Neural cell (in vitro differentiated cells): ENCODE measurements at regions not wholly inside any gene's neighbourhood (a gene's known extent, or its start where the extent isn't known, plus 50 kb on each side); places are given as distances from the start of the nearest gene placed in this dataset.
"Not testable (repeated sequence)": the region's sequence is repeated elsewhere in the genome, so short reads cannot be mapped to it uniquely, and the experiment has no call there.

Experiments used
- H2AFZ ChIP-seq: fragments of 200-600, 300-800 bp; sonication (generic), shearing (Covaris generic); 2 replicates; pipeline ENCODE4 v1.6.0; 2014; ENCODE audit warnings: low read depth, mild to moderate bottlenecking, antibody characterized with exemption, low read length, moderate library complexity
- H3F3A ChIP-seq: fragments of 200-600 bp; shearing (Covaris generic); 2 replicates; pipeline ENCODE4 v1.6.1; 2016; ENCODE audit warnings: mild to moderate bottlenecking, moderate library complexity, mixed read lengths, antibody characterized with exemption, low read length; ENCODE audit not compliant: insufficient read depth, poor library complexity, severe bottlenecking
- H3K27ac ChIP-seq: fragments of 200-600, 300-800 bp; sonication (generic), shearing (Covaris generic); 2 replicates; pipeline ENCODE4 v1.5.1; 2014; ENCODE audit warnings: mild to moderate bottlenecking, low read length, moderate library complexity
- H3K27me3 ChIP-seq: fragments of 300-800, 200-600 bp; sonication (generic), shearing (Covaris generic); 2 replicates; pipeline ENCODE4 v1.6.0; 2014; ENCODE audit warnings: mild to moderate bottlenecking, low read depth, low read length, moderate library complexity; ENCODE audit not compliant: insufficient read depth
- H3K36me3 ChIP-seq: fragments of 300-800, 200-600 bp; sonication (generic), shearing (Covaris generic); 2 replicates; pipeline ENCODE4 v1.5.1; 2014; ENCODE audit warnings: mild to moderate bottlenecking, antibody characterized with exemption, low read length, moderate library complexity; ENCODE audit not compliant: insufficient read depth
- H3K4me2 ChIP-seq: fragments of 300-800, 200-600 bp; sonication (generic), shearing (Covaris generic); 2 replicates; pipeline ENCODE4 v1.6.0; 2014; ENCODE audit warnings: mild to moderate bottlenecking, low read length
- H3K4me3 ChIP-seq: fragments of 300-800, 200-600 bp; sonication (generic), shearing (Covaris generic); 2 replicates; pipeline ENCODE4 v1.5.1; 2014; ENCODE audit warnings: mild to moderate bottlenecking, low read length, moderate library complexity
- H3K79me2 ChIP-seq: fragments of 200-600 bp; shearing (Covaris generic); replicated peaks from 2 replicates; pipeline ENCODE4 v1.6.0; 2014; ENCODE audit warnings: mild to moderate bottlenecking, low read length, moderate library complexity; ENCODE audit not compliant: insufficient read depth
- H3K9ac ChIP-seq: fragments of 300-800, 200-600 bp; sonication (generic), shearing (Covaris generic); 2 replicates; pipeline ENCODE4 v1.6.1; 2016; ENCODE audit warnings: mild to moderate bottlenecking, low read length, mixed read lengths
- H3K9me2 ChIP-seq: fragments of 200-600 bp; shearing (Covaris generic); 2 replicates; pipeline ENCODE4 v1.6.1; 2016; ENCODE audit warnings: mild to moderate bottlenecking, low read length, mixed read lengths; ENCODE audit not compliant: insufficient read depth
- H3K9me3 ChIP-seq: fragments of 200-600, 300-800 bp; sonication (generic), shearing (Covaris generic); 2 replicates; pipeline ENCODE4 v1.6.1; 2016; ENCODE audit warnings: mild to moderate bottlenecking, mixed run types, low read length, moderate library complexity, mixed read lengths
- H4K20me1 ChIP-seq: fragments of 200-600 bp; shearing (Covaris generic); 2 replicates; pipeline ENCODE4 v1.6.1; 2016; ENCODE audit warnings: mild to moderate bottlenecking, mixed run types; ENCODE audit not compliant: insufficient read depth
- CTCF ChIP-seq: fragments of 450-650 bp; IDR thresholded peaks from 2 replicates; pipeline ENCODE4 v1.5.1; 2014; ENCODE audit warnings: antibody characterized with exemption, mild to moderate bottlenecking, moderate library complexity; ENCODE audit not compliant: poor library complexity, severe bottlenecking
- EP300 ChIP-seq: fragments of 450-650 bp; conservative IDR thresholded peaks from 2 replicates; pipeline ENCODE4 v1.6.1; 2014; ENCODE audit warnings: antibody characterized with exemption, mild to moderate bottlenecking, moderate library complexity; ENCODE audit not compliant: poor library complexity, severe bottlenecking
- EZH2 ChIP-seq: fragments of 200-600, 300-800 bp; shearing (Covaris generic), sonication (generic); IDR thresholded peaks from 2 replicates; pipeline ENCODE4 v1.6.1; 2014; ENCODE audit warnings: antibody characterized with exemption, low read length, borderline replicate concordance, mild to moderate bottlenecking; ENCODE audit not compliant: insufficient read depth, poor library complexity, severe bottlenecking
- MXI1 ChIP-seq: fragments of 450-650 bp; conservative IDR thresholded peaks from 2 replicates; pipeline ENCODE4 v1.6.1; 2014; ENCODE audit warnings: antibody characterized with exemption, mild to moderate bottlenecking; ENCODE audit not compliant: poor library complexity, severe bottlenecking
- POLR2AphosphoS5 ChIP-seq: IDR thresholded peaks from 2 replicates; pipeline ENCODE4 v1.6.1; 2012
- RAD21 ChIP-seq: fragments of 450-650 bp; conservative IDR thresholded peaks from 2 replicates; pipeline ENCODE4 v1.6.1; 2014; ENCODE audit warnings: antibody characterized with exemption, mild to moderate bottlenecking, moderate library complexity
- REST ChIP-seq: IDR thresholded peaks from 2 replicates; pipeline ENCODE4 v1.6.1; 2012; ENCODE audit warnings: borderline replicate concordance
- SMC3 ChIP-seq: fragments of 450-650 bp; conservative IDR thresholded peaks from 2 replicates; pipeline ENCODE4 v1.6.1; 2014; ENCODE audit warnings: antibody characterized with exemption, mild to moderate bottlenecking, moderate library complexity; ENCODE audit not compliant: poor library complexity
- TAF1 ChIP-seq: IDR thresholded peaks from 2 replicates; pipeline ENCODE4 v1.6.1; 2012; ENCODE audit warnings: low read depth

DNA sequence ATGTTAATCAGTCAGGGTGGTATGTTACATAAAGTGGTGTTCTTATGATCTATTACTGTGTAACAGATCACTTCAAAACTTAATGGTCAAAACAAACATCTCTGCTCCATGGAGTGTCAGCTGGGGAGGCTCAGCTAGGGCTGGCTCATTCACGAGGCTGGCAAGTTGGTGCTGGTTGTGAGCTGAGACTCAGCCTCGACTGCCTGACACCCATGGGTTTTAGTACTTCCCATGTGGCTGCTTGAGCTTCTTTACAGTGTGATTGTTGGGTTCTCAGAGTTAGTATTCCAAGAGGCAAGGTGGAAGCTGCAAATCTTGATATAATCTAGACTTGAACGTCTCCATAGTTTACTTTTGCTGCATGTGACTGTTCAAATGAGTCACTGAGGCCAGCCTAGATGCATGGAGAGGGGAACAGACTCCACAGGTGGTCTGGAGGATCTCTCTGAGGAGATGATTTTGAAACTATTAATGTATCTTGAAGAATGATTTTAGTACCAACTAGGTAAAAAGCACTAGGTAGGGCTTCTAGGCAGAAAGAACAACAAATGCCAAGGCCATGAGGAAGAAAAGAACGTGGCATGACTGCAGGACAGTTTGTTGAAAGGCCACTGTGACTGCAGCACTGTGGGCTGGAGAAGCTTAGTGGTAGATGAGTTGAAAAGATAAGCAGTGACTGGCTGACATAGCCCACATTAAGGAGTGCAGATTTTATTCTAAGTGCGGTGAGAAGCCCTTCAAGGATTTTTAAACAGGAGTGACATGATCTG is 281.1 kb upstream of the PROK2 start:
- no peaks in the 10 kb centered on the region for H3K27me3 ChIP-seq
- H3K27ac ChIP-seq = no peak overlapping the region
- TF ChIP-seq TAF1 (no peak), MXI1 (no peak), EZH2 (no peak), POLR2AphosphoS5 (no peak), EP300 (no peak), SMC3 (no peak), CTCF (no peak), REST (no peak), RAD21 (no peak)
- H3K4me3 ChIP-seq = no peak overlapping the region
- H2AFZ ChIP-seq = no peak overlapping the region
- H3K9me3 ChIP-seq = no peaks in the 10 kb centered on the region
- no peaks in the 10 kb centered on the region for H3K36me3 ChIP-seq
- H3K9ac ChIP-seq = no peak overlapping the region
- no peaks in the 10 kb centered on the region for H3F3A ChIP-seq
- H4K20me1 ChIP-seq = no peaks in the 10 kb centered on the region
- no peaks in the 10 kb centered on the region for H3K9me2 ChIP-seq
- no peaks in the 10 kb centered on the region for H3K79me2 ChIP-seq
- H3K4me2 ChIP-seq = no peak overlapping the region

- no peaks in the 10 kb centered on the region for H3F3A ChIP-seq
- no peaks in the 10 kb centered on the region for H3K9me2 ChIP-seq
- no peak overlapping the region for H3K9ac ChIP-seq
- H2AFZ ChIP-seq = no peak overlapping the region
- H3K79me2 ChIP-seq = no peaks in the 10 kb centered on the region
- H3K4me3 ChIP-seq = no peak overlapping the region
- H3K4me2 ChIP-seq = no peak overlapping the region
- no peaks in the 10 kb centered on the region for H3K9me3 ChIP-seq
- TF ChIP-seq EP300 = no peak
- TF ChIP-seq RAD21 = no peak
- no peak for TF ChIP-seq SMC3
- TF ChIP-seq CTCF = no peak
- no peak for TF ChIP-seq MXI1
- no peak for TF ChIP-seq TAF1
- no peak for TF ChIP-seq EZH2
- no peak for TF ChIP-seq POLR2AphosphoS5
- TF ChIP-seq REST = no peak
- H3K27ac ChIP-seq = no peak overlapping the region
- no peaks in the 10 kb centered on the region for H3K36me3 ChIP-seq
- H4K20me1 ChIP-seq = no peaks in the 10 kb centered on the region
- no peaks in the 10 kb centered on the region for H3K27me3 ChIP-seq
Measured at GRCh38 chr3:72065236-72065635, 280.3 kb upstream of the PROK2 start.

DNA sequence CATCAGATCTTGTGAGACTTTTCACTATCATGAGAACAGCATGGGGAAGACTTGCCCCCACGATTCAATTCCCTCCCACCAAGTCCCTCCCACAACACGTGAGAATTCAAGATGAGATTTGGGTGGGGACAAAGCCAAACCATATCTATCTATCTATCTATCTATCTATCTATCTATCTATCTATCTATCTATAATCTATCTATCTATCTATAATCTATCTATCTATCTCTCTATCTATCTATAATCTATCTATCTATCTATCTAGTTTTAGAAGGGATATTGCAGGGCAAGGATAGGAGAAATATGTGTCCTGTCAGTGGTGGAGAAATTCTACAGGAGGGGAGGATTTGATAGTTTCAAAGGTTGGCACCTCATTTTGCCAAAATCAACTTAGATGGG is 279.8 kb upstream of the PROK2 start:
- H3K79me2 ChIP-seq, H3K9me3 ChIP-seq, H3K4me3 ChIP-seq, H4K20me1 ChIP-seq, H3K9me2 ChIP-seq, H3K27me3 ChIP-seq, H3K4me2 ChIP-seq, H3K36me3 ChIP-seq, H3K9ac ChIP-seq, H3K27ac ChIP-seq, H3F3A ChIP-seq, H2AFZ ChIP-seq: not testable (repeated sequence)
